DND-41 (cell line): ENCODE measurements at regions not wholly inside any gene's neighbourhood (a gene's known extent, or its start where the extent isn't known, plus 50 kb on each side); places are given as distances from the start of the nearest gene placed in this dataset.

Experiments used
- EZH2 ChIP-seq: IDR thresholded peaks from 3 replicates; pipeline ENCODE4 v1.6.1; 2012; ENCODE audit warnings: borderline replicate concordance, low read depth, mild to moderate bottlenecking, moderate library complexity, low read length, inconsistent platforms; ENCODE audit not compliant: severe bottlenecking
- TF ChIP-seq, protein P1 (sequence below): IDR thresholded peaks from 2 replicates; pipeline ENCODE4 v1.5.1; 2012; ENCODE audit warnings: borderline replicate concordance, low read length, moderate library complexity, mild to moderate bottlenecking; ENCODE audit not compliant: poor library complexity, severe bottlenecking; ENCODE audit errors: extremely low read depth

DNA sequence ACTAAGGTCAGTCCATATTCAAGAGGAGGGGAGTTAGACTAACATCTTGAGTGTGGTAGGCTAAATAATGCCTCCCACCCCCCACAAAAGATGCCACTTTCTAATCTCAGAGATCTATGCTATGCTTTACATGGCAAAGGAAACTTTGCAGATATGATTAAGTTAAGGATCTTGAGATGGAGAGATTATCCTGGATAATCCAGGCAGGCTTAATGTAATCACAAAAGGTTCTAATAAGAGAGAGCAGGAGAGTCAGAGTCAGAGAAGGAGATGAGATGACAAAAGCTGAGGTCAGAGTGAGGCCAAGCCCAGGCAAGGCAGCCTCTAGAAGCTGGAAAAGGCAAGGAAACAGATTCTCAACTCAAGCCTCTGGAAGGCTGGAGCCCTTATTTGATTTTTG, 1011.6 kb downstream of the PCDH9 start:
- TF ChIP-seq, protein P1, sequence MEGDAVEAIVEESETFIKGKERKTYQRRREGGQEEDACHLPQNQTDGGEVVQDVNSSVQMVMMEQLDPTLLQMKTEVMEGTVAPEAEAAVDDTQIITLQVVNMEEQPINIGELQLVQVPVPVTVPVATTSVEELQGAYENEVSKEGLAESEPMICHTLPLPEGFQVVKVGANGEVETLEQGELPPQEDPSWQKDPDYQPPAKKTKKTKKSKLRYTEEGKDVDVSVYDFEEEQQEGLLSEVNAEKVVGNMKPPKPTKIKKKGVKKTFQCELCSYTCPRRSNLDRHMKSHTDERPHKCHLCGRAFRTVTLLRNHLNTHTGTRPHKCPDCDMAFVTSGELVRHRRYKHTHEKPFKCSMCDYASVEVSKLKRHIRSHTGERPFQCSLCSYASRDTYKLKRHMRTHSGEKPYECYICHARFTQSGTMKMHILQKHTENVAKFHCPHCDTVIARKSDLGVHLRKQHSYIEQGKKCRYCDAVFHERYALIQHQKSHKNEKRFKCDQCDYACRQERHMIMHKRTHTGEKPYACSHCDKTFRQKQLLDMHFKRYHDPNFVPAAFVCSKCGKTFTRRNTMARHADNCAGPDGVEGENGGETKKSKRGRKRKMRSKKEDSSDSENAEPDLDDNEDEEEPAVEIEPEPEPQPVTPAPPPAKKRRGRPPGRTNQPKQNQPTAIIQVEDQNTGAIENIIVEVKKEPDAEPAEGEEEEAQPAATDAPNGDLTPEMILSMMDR: no peak
- TF ChIP-seq EZH2: no peak
